Renal cortical epithelial cell (primary cell): ENCODE measurements at regions not wholly inside any gene's neighbourhood (a gene's known extent, or its start where the extent isn't known, plus 50 kb on each side); places are given as distances from the start of the nearest gene placed in this dataset.
A peak's percentile ranks its signal among the peaks of the same experiment; 100 is the strongest.
"Not testable (repeated sequence)": the region's sequence is repeated elsewhere in the genome, so short reads cannot be mapped to it uniquely, and the experiment has no call there.

Experiments used
- DNase-seq: peaks from one replicate; pipeline ENCODE4 v3.0.0-alpha.2; 2011; ENCODE audit warnings: low read depth

- no peak for DNase-seq
Measured at GRCh38 chr9:134546746-134547145, 94.9 kb upstream of the COL5A1 start.

GRCh38 chr9:134547161-134548100, 94.2 kb upstream of the COL5A1 start:
- DNase-seq = no peak

GRCh38 chr9:134548185-134548584, 93.4 kb upstream of the COL5A1 start:
- DNase-seq = no peak

- DNase-seq = no peak
Measured at GRCh38 chr9:134548618-134549017, 93.0 kb upstream of the COL5A1 start.

DNA sequence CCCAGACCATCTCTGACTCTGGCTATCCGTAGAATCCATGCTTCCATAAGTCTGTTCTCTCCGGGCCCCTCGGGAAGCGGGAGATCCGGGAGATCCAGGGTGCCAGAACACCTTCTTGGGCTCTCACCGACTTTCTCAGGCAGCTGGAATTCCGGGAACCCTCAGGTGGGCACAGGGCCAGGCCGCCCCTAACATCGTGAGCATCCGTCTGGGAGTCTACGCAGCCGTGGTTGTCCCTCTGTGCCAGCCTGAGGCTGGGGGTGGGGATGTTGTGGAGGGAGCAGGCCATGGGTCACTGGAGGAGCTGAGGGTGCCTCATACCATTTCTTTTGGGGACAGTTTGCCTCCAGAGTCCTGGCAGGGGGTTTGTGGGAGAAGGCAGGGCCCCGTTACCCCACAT, 92.3 kb upstream of the COL5A1 start:
- no peak for DNase-seq

DNA sequence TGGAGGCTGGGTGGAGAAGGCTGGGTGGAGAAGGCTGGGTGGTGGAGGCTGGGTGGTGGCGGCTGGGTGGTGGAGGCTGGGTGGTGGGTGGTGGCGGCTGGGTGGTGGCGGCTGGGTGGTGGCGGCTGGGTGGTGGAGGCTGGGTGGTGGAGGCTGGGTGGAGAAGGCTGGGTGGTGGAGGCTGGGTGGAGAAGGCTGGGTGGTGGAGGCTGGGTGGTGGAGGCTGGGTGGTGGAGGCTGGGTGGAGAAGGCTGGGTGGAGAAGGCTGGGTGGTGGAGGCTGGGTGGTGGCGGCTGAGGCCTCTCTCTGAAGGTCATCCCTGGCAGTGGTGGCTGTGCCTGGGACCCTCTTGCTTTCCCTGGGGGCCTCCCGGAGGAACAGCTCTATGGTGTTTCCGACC, 91.5 kb upstream of the COL5A1 start:
- DNase-seq = not testable (repeated sequence)

- no peak for DNase-seq
Measured at GRCh38 chr9:134550584-134550983, 91.0 kb upstream of the COL5A1 start.

GRCh38 chr9:134551176-134551575, 90.4 kb upstream of the COL5A1 start:
- no peak for DNase-seq

DNA sequence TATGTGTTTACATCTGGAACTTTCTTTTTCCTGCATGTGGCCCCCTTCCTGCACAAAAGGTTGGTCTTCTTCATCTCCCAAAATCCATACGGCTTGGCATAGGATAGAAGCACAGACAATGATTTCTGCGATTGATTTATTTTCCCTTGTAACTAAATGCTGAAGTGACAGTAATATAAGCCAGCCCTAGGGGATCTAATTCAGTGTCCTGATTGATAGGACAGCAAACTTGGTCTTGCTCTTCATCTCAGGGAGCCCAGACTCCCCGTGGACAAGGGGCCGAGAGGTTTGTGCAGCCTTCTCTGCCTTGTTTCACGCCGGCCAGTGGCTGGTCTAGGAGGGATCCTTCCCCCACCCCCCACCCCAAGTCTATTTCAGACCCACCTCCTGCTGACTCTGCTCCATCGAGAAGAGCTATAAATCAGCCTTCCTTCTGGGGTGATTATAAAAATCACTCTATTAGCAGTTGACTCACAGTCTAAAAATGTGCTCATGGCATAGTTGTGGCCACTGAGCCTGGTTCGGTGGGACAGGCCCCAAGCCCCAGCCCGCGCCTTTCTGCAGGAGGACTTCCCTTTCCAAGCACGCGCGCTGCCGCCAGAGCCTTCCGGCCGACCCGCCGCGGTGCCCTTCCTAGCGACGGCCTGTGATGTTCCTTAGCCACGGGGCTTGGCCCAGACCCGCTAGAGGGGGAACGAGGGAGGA, 89.8 kb upstream of the COL5A1 start:
- DNase-seq = peak; percentile 60

DNA sequence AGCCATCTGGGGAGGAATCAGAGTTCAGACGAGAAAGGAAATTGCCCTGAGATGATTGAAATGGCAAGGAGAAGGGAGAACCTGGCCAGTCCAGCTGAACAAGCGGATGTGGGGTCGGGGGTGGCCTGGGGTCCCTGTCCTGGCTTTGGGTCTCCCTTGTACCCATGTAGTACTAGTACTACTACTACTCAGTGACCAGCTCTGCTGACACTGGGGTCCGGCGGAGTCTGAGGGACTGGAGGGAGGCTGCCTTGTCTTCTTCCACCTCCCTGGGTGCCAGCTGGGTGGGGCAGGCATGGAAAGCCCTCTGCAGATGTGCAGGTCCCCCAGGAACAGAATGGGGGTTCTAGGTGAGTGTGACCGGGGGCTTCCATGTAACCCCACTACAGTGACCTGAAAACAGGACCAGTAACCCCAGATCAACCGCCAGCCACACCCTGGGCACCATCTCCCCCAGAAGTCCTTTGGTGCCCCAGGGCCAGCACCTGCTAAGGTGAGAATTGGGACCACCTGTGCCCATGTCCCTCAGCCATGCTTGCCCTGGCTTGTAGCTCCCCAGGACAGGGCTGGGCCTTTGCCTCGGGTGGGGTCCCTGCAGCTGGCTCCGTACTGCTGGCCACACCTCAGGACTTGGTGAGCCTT, 89.1 kb upstream of the COL5A1 start:
- DNase-seq = no peak

DNA sequence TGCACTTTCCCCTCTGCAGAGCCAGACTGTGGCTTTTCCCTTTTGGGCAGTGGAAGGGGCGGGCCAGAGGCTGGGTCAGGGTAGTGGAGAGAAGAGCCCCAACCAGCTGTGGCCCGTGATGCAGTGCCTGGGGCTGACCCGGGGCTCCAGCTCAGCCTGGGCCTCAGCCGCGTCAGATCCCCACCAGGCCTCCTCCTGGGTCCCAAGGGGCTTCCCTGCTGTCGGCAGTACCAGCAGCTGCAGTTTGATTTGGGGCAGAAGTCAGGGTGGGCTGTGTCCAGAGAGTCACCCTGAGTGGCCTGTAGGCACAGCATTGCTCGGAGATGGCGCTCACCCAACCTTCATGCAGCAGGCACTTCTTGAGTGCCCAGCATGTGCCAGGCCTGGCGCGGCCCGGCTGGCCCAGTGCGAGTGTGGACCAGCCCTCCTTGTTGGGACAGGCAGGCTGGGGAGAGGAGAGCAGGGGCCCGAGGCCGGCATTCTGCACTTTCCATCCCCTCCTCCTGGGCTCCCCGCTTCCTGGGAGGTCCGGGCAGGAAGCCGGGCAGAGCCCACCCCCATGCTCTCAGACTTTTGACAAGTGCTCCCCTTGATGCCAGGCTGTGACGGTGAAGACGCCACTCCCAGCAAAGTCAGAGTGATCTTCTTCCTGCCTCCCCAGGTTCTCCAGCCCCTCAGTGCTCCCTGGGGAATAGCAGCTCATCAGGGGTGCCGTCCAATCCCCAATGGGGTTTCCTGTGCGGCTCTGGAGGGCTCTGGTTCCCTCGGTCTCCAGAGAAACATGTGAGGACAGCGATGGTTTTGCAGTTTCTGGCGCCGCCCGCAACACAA, 88.3 kb upstream of the COL5A1 start:
- DNase-seq = no peak

- no peak for DNase-seq
Measured at GRCh38 chr9:134553996-134554372, 87.6 kb upstream of the COL5A1 start.

DNA sequence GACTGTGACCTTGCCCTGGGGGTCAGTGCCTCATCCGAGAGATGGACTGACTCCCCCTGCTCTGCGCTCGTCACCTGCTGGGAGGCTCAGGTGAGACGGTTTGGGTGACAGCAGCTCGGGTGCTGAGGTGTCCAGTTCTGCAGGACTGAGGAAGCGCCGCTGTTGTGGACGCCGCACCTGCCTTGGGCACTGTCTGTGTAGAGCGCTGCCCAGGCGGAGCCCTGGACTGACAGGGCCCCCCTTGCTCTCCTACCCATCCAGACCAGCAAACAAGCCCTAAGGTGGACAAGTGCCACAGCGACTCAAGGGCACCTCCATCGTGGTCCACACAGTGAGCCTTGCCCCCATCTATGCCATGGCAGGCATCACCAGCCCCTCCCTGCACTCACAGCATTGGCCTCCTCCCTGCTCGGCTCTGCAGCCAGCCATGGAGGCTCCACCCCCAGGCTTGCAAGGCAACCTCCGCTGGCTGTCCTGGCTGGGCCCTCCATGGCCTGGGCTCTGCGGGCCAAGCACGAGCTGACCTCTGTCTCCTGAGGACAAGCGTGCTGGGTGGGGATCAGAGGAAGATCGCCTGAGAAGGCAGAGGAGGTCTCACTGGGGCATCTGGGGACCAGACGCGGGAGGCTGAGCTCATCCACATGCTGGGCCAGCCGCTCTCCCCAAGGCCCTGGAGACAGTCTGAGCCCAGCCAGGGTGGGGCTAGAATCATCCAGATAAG, 87.1 kb upstream of the COL5A1 start:
- no peak for DNase-seq

DNA sequence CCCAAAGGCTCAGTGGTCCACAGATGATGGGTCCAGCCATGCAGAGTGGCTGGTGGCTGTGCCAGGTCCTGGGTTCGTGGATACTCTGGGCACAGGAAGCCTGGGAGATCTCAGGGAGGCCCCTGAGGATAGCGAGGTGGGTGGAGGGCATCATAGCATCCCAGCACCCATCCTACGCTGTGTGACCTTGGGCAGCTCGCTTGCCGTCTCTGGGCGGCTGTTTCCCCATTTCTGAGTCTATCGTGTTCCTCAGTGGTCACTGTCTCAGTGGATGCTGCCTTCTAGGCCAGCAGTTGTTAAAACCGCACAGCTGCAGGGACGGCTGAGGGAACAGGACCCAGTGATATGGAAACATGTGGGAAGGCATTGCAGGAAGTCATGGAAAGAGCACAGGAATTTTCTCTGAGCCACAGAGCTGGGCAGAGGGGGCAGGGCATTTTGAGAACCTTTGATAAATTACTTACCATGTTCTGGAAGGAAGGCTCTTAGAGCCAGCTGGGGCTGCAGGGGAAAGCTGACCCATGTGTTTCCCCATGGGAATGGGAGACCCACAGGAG, 86.4 kb upstream of the COL5A1 start:
- DNase-seq = peak; percentile 20

- DNase-seq = no peak
Measured at GRCh38 chr9:134556531-134557068, 85.0 kb upstream of the COL5A1 start.

- no peak for DNase-seq
Measured at GRCh38 chr9:134557331-134557730, 84.3 kb upstream of the COL5A1 start.

DNA sequence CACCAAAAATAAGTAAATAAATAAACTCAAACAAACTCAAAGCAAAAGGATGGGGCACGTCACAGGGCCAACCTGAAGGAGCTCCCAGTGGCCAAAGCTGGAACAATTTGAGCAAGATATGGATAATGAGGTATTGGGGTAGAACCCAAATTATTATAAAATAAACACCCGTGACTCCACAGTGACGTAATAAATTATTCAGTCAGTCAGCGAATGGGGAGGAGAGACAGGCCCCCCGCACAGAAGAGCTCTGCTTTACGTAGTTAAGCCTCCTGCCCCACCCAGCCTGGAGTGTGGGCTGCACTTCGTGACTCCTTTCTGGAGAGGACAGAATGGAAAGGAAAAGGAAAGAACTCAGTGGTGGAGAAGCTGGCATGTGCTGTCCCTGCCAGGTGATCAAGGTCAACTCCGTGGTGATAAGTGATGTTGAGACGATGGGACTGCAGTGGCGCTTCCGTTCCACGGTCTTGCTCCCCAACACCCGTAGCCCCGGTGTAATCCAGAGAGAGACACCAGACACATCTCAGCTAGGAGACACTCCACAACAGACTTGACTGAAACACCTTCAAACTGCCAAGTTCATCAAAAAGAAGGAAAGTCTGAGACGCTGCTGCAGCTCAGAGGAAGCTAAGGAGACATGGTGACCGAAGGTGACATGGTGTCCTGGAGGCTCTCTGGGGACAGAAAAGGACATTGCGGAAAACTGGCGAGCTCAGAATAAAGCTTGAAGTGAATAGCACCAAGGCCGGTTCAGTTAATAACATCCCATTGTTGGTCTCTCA, 83.3 kb upstream of the COL5A1 start:
- no peak for DNase-seq

DNA sequence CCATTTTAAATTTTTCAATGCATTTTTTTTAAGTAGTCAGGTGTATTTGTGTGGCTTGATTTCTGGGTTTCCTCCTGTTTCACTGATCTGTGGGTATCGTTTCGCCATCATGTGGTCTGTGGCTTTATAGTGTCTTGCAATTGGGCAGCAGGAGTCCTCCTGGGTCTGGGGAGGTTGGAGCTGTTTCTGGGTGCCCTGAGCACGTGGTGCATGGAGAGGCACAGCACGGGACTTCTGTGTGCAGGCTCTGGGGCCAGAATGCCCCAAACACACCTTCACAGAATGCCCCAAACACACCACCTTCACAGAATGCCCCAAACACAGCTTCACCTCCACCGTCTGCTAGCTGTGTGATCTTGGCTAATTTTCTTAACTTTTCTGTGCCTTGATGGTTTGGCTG, 82.6 kb upstream of the COL5A1 start:
- DNase-seq = no peak

DNA sequence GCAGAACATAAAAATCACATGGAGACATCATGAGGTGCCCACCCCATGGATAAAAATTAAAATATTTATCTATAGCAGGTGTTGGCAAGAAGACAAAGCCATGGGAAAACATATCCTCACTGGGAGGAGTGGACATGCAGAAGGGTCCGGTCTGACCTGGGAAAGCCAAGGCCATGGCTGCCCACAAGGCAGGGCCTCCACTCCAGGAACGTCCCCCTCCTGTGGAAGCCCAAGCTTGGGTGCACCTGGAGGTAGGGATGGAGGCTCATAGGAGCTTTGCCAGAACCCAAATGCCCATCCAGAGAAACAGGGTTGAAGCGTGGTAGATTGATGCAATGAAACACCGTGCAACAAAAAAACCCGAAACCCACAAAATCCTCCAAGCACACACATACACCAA, 81.4 kb upstream of the COL5A1 start:
- no peak for DNase-seq

DNA sequence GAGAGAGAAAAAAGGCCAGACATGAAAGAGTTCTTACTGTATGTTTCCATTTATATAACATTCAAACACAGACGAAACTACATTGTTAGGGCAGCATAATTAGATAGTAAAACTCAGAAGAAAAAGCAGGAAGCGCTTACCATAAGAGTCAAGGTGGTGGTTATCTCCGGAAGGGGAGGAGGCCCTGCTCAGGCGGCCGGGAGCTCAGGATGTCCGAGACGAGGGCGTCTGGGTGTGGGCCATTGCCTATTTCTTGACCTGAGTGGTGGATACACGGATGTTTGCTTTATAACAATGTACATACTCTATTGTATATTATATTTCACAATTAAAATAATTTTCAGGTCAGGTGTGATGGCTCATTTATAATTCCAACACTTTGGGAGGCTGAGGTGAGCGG, 80.9 kb upstream of the COL5A1 start:
- no peak for DNase-seq
